SK-N-MC (cell line): ENCODE measurements at regions not wholly inside any gene's neighbourhood (a gene's known extent, or its start where the extent isn't known, plus 50 kb on each side); places are given as distances from the start of the nearest gene placed in this dataset.

Source experiments
- EZH2 ChIP-seq: fragments of 200-600 bp; sonication (generic); IDR thresholded peaks from one replicate; pipeline ENCODE4 v1.6.1; 2017; ENCODE audit warnings: antibody characterized with exemption
- FOXP2 ChIP-seq: optimal IDR thresholded peaks from 2 replicates; pipeline ENCODE3; 2011; ENCODE audit warnings: mild to moderate bottlenecking, moderate library complexity; ENCODE audit not compliant: insufficient read depth; ENCODE audit errors: extremely low read length, control extremely low read depth
- POLR2AphosphoS5 ChIP-seq: IDR thresholded peaks from 2 replicates; pipeline ENCODE4 v1.6.1; 2012; ENCODE audit warnings: mild to moderate bottlenecking, low read depth, low read length, borderline replicate concordance

- TF ChIP-seq EZH2: no peak
- no peak for TF ChIP-seq POLR2AphosphoS5
- TF ChIP-seq FOXP2: no peak
These were observed 213.5 kb downstream of the CMPK2 start for GRCh38 chr2:6652251-6652650.
